ENCODE measurements at regions not wholly inside any gene's neighbourhood (a gene's known extent, or its start where the extent isn't known, plus 50 kb on each side); places are given as distances from the start of the nearest gene placed in this dataset.

GRCh38 chr2:134097740-134098139 is 156.1 kb upstream of the MGAT5 start:
- no peak for TF ChIP-seq CTCF (IDR thresholded peaks at IDR 0.05 in 2 of 3, conservative IDR thresholded peaks at IDR 0.05 in 1 of 3; ENCODE audit: borderline replicate concordance in 1 of 3, insufficient read depth in 1 of 3, low read depth in 2 of 3, low read length in 2 of 3)
- TF ChIP-seq MAX (IDR thresholded peaks at IDR 0.05): no peak
- TF ChIP-seq RAD21 (IDR thresholded peaks at IDR 0.05; ENCODE audit: low read depth): no peak
- TF ChIP-seq POLR2A (IDR thresholded peaks at IDR 0.05; ENCODE audit: borderline replicate concordance, extremely low read depth, insufficient read depth, insufficient read length): no peak
- no peak for TF ChIP-seq POLR2AphosphoS5 (IDR thresholded peaks at IDR 0.05; ENCODE audit: low read depth, low read length)
- TF ChIP-seq SRF (IDR thresholded peaks at IDR 0.05; ENCODE audit: low read depth): no peak
- TF ChIP-seq JUND (IDR thresholded peaks at IDR 0.05): no peak
- no peak for TF ChIP-seq SIN3A (IDR thresholded peaks at IDR 0.05; ENCODE audit: low read depth)
- TF ChIP-seq SP1 (IDR thresholded peaks at IDR 0.05; ENCODE audit: low read depth): no peak
